ENCODE measurements at regions not wholly inside any gene's neighbourhood (a gene's known extent, or its start where the extent isn't known, plus 50 kb on each side); places are given as distances from the start of the nearest gene placed in this dataset.

DNA sequence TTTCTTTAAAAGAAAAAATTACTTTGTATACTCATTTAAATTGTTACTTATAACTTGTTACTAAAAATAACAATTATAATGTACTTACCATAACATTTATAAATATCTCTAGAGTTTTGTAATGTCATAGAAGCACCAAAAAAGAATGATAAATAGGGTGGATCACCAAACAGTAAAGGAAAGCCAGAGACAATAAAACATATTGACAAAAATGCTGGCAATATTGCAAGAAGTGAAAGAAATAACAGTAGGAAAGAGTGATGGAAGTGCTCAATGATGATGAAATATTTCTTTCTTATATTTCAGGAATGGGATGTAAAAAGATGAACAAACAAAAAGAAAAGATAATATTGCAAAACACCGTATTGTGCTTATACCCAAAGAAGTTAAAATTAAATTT lies 301.7 kb downstream of the CENPW start:
- H3K9me2 ChIP-seq (ENCODE audit: insufficient read depth, low read length) = no peaks in the 10 kb centered on the region
- CTCF ChIA-PET (ENCODE audit: unreplicated experiment) = no interaction called here
- H3K36me3 ChIP-seq (ENCODE audit: insufficient read depth, low read length) = no peaks in the 10 kb centered on the region
- H4K20me1 ChIP-seq (ENCODE audit: insufficient read depth, low read length) = no peaks in the 10 kb centered on the region
- H3K4me3 ChIP-seq (ENCODE audit: low read depth, low read length, poor library complexity, severe bottlenecking) = no peak overlapping the region
- TF ChIP-seq, protein P1, sequence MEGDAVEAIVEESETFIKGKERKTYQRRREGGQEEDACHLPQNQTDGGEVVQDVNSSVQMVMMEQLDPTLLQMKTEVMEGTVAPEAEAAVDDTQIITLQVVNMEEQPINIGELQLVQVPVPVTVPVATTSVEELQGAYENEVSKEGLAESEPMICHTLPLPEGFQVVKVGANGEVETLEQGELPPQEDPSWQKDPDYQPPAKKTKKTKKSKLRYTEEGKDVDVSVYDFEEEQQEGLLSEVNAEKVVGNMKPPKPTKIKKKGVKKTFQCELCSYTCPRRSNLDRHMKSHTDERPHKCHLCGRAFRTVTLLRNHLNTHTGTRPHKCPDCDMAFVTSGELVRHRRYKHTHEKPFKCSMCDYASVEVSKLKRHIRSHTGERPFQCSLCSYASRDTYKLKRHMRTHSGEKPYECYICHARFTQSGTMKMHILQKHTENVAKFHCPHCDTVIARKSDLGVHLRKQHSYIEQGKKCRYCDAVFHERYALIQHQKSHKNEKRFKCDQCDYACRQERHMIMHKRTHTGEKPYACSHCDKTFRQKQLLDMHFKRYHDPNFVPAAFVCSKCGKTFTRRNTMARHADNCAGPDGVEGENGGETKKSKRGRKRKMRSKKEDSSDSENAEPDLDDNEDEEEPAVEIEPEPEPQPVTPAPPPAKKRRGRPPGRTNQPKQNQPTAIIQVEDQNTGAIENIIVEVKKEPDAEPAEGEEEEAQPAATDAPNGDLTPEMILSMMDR (conservative IDR thresholded peaks at IDR 0.05; ENCODE audit: low read length) = no peak
- no peak for TF ChIP-seq EZH2phosphoT487 (IDR thresholded peaks at IDR 0.05; ENCODE audit: borderline replicate concordance, low read depth, low read length)
- no peak for DNase-seq (ENCODE audit: low spot score)
- H3K9me3 ChIP-seq (ENCODE audit: low read length) = no peaks in the 10 kb centered on the region
- intact Hi-C loops (cut with micrococcal nuclease; ENCODE audit: unreplicated experiment) = no loop called here
- POLR2A ChIA-PET = interaction anchor here (1.2 kb wide), 1 partner anchor 12 kb away, joined by 10 read pairs; no protein-coding TSS in a partner anchor
- H2AFZ ChIP-seq (ENCODE audit: low read length) = no peak overlapping the region
- no peak overlapping the region for H3K4me2 ChIP-seq (ENCODE audit: low read length)
- H3K4me1 ChIP-seq (ENCODE audit: insufficient read depth, low read length, poor library complexity, severe bottlenecking) = no peaks in the 10 kb centered on the region
- no peaks in the 10 kb centered on the region for H3K79me2 ChIP-seq (ENCODE audit: insufficient read depth, low read depth, low read length)
- BruUV-seq (replicated peaks) = no TSS peak
- no peak overlapping the region for H3K27ac ChIP-seq (ENCODE audit: low read depth, low read length, poor library complexity, severe bottlenecking)

DNA sequence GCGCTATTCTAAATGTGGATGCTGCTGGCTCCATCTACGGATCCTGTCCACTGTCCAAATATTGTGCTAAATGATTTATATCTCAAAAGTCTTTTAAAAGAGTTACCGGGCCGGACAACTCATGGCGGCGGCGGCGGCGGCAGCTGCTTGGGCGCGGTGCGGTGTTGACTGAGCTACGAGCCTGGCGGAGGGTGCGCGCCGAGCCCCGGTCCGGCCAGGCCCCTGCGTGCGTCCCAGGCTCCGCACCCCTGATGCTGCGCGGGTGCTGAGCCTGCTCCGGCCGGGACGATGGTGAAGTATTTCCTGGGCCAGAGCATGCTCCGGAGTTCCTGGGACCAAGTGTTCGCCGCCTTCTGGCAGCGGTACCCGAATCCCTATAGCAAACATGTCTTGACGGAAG lies 303.4 kb downstream of the CENPW start:
- Histone ChIP-seq H3K79me2 (ENCODE audit: insufficient read depth, low read depth, low read length) (no peaks in the 10 kb centered on the region), H3K4me2 (ENCODE audit: low read length) (no peak overlapping the region), H3K4me1 (ENCODE audit: insufficient read depth, low read length, poor library complexity, severe bottlenecking) (no peaks in the 10 kb centered on the region), H3K9me2 (ENCODE audit: insufficient read depth, low read length) (no peaks in the 10 kb centered on the region), H3K4me3 (ENCODE audit: low read depth, low read length, poor library complexity, severe bottlenecking) (no peak overlapping the region), H3K36me3 (ENCODE audit: insufficient read depth, low read length) (no peaks in the 10 kb centered on the region), H2AFZ (ENCODE audit: low read length) (no peak overlapping the region), H3K9me3 (ENCODE audit: low read length) (no peaks in the 10 kb centered on the region), H3K27ac (ENCODE audit: low read depth, low read length, poor library complexity, severe bottlenecking) (no peak overlapping the region), H4K20me1 (ENCODE audit: insufficient read depth, low read length) (no peaks in the 10 kb centered on the region)
- BruUV-seq (replicated peaks) = no TSS peak
- TF ChIP-seq, protein P1 (conservative IDR thresholded peaks at IDR 0.05; ENCODE audit: low read length) = no peak
- TF ChIP-seq EZH2phosphoT487 (IDR thresholded peaks at IDR 0.05; ENCODE audit: borderline replicate concordance, low read depth, low read length) = no peak
- no peak for DNase-seq (ENCODE audit: low spot score)
- CTCF ChIA-PET (ENCODE audit: unreplicated experiment) = no interaction called here
- intact Hi-C loops (cut with micrococcal nuclease; ENCODE audit: unreplicated experiment) = no loop called here
- POLR2A ChIA-PET = no interaction called here

DNA sequence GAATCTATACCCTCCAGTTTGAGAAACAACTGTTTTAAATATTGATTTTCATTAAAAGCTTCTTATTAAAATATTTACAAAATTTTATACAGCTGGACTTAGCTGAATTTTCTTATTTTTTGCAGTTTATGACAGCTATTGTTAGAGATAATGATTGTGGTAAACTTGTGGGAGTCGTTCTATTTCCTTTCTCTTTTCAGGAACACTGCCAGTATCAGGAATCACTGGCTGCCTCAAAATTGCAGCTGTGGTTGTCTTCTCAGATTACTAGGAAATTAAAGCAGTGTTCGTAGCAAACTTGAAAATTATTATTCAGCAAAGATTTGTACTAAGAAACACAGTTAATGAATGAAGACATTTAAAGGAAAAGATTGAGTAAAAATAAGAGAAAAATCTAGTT lies 311.0 kb downstream of the CENPW start:
- no peak for TF ChIP-seq EZH2phosphoT487 (IDR thresholded peaks at IDR 0.05; ENCODE audit: borderline replicate concordance, low read depth, low read length)
- TF ChIP-seq, protein P1 (conservative IDR thresholded peaks at IDR 0.05; ENCODE audit: low read length) = no peak

More for the DNA sequence above, 311.0 kb downstream of the CENPW start:
- Histone ChIP-seq H3K4me2 (ENCODE audit: low read length) (no peak overlapping the region), H3K27ac (ENCODE audit: low read depth, low read length, poor library complexity, severe bottlenecking) (no peak overlapping the region), H3K9me2 (ENCODE audit: insufficient read depth, low read length) (no peaks in the 10 kb centered on the region), H3K4me1 (ENCODE audit: insufficient read depth, low read length, poor library complexity, severe bottlenecking) (no peaks in the 10 kb centered on the region), H3K36me3 (ENCODE audit: insufficient read depth, low read length) (no peaks in the 10 kb centered on the region), H3K79me2 (ENCODE audit: insufficient read depth, low read depth, low read length) (no peaks in the 10 kb centered on the region), H3K9me3 (ENCODE audit: low read length) (no peaks in the 10 kb centered on the region), H4K20me1 (ENCODE audit: insufficient read depth, low read length) (no peaks in the 10 kb centered on the region), H2AFZ (ENCODE audit: low read length) (no peak overlapping the region), H3K4me3 (ENCODE audit: low read depth, low read length, poor library complexity, severe bottlenecking) (no peak overlapping the region)
- intact Hi-C loops (cut with micrococcal nuclease; ENCODE audit: unreplicated experiment) = no loop called here
- POLR2A ChIA-PET = interaction anchor here (0.6 kb wide), 2 partner anchors 22 to 83 kb away, joined by 3 read pairs; no protein-coding TSS in a partner anchor
- CTCF ChIA-PET (ENCODE audit: unreplicated experiment) = no interaction called here
- no TSS peak for BruUV-seq (replicated peaks)
- DNase-seq (ENCODE audit: low spot score) = no peak
